Neural progenitor cell (in vitro differentiated cells): ENCODE measurements at regions not wholly inside any gene's neighbourhood (a gene's known extent, or its start where the extent isn't known, plus 50 kb on each side); places are given as distances from the start of the nearest gene placed in this dataset.

ENCODE experiments used
- CTCF ChIP-seq: fragments of 200-600 bp; sonication (generic); IDR thresholded peaks from 2 replicates; pipeline ENCODE4 v1.5.1; 2017; ENCODE audit warnings: antibody characterized with exemption, mild to moderate bottlenecking
- EZH2phosphoT487 ChIP-seq: fragments of 200-600 bp; sonication (generic); IDR thresholded peaks from 2 replicates; pipeline ENCODE4 v1.6.1; 2017; ENCODE audit warnings: antibody characterized with exemption

DNA sequence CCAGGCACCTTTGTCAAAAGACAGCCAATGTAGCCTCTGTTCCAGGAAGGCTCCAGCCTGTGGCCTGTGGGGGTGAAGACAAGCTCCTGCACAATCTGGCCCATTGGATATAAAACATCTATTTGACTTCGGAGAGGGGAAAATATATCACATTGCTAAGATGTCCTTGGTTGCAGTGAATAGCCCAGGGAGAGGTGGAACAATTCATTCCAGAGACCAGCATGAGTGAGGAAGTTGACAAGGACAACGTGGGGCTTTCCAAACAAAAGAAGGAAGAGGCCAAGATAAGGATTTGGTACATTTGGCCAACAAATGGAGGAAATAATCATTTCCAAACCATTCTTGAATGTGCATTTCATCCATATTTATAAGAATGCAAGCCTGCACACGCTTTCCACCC lies 187.0 kb downstream of the ETS2 start:
- TF ChIP-seq EZH2phosphoT487 (no peak), CTCF (no peak)
